ENCODE measurements at regions not wholly inside any gene's neighbourhood (a gene's known extent, or its start where the extent isn't known, plus 50 kb on each side); places are given as distances from the start of the nearest gene placed in this dataset.
"Not testable (repeated sequence)": the region's sequence is repeated elsewhere in the genome, so short reads cannot be mapped to it uniquely, and the experiment has no call there.

- DNase-seq = peak in 2 of 6 experiments; percentile 3 to 31
These were observed 70.6 kb downstream of the SMPDL3A start for GRCh38 chr6:122859676-122860075.

GRCh38 chr6:122861594-122861993, 72.5 kb downstream of the SMPDL3A start:
- no peak for DNase-seq

GRCh38 chr6:122868137-122868536, 79.1 kb downstream of the SMPDL3A start:
- DNase-seq = no peak

- DNase-seq = no peak
These were observed 80.5 kb downstream of the SMPDL3A start for GRCh38 chr6:122869437-122870024.

GRCh38 chr6:122871079-122871478, 82.0 kb downstream of the SMPDL3A start:
- no peak for DNase-seq

GRCh38 chr6:122872311-122872710, 83.3 kb downstream of the SMPDL3A start:
- no peak for DNase-seq

- no peak for DNase-seq
These were observed 88.2 kb downstream of the SMPDL3A start for GRCh38 chr6:122877302-122877701.

GRCh38 chr6:122878796-122879195, 89.7 kb downstream of the SMPDL3A start:
- no peak for DNase-seq

GRCh38 chr6:122886481-122886880, 97.4 kb downstream of the SMPDL3A start:
- DNase-seq = no peak

GRCh38 chr6:122887941-122888340, 98.9 kb downstream of the SMPDL3A start:
- DNase-seq = no peak

GRCh38 chr6:122888680-122889079, 99.6 kb downstream of the SMPDL3A start:
- not testable (repeated sequence) for DNase-seq

GRCh38 chr6:122890250-122890649, 101.2 kb downstream of the SMPDL3A start:
- DNase-seq = no peak

GRCh38 chr6:122894791-122895190, 101.2 kb upstream of the CLVS2 start:
- no peak for DNase-seq

- no peak for DNase-seq
These were observed 93.7 kb upstream of the CLVS2 start for GRCh38 chr6:122902326-122902725.

GRCh38 chr6:122903266-122903915, 92.6 kb upstream of the CLVS2 start:
- no peak for DNase-seq

- no peak for DNase-seq
These were observed 91.9 kb upstream of the CLVS2 start for GRCh38 chr6:122904166-122904565.

- no peak for DNase-seq
These were observed 82.5 kb upstream of the CLVS2 start for GRCh38 chr6:122913558-122913957.

- no peak for DNase-seq
These were observed 77.3 kb upstream of the CLVS2 start for GRCh38 chr6:122918714-122919113.

GRCh38 chr6:122930252-122931180, 65.5 kb upstream of the CLVS2 start:
- no peak for DNase-seq

GRCh38 chr6:122931916-122932315, 64.1 kb upstream of the CLVS2 start:
- no peak for DNase-seq

- not testable (repeated sequence) for DNase-seq
These were observed 51.1 kb upstream of the CLVS2 start for GRCh38 chr6:122944936-122945335.

Data from stimulated activated naive CD4-positive, alpha-beta T cell (primary cell).